Naive thymus-derived CD4-positive, alpha-beta T cell (primary cell): ENCODE measurements at regions not wholly inside any gene's neighbourhood (a gene's known extent, or its start where the extent isn't known, plus 50 kb on each side); places are given as distances from the start of the nearest gene placed in this dataset.

Source experiments
- ATAC-seq: fragments of 150-1000 bp; cut with Tn5 transposase; 2 replicates; pipeline ENCODE4 v1.10.0; 2021; ENCODE audit warnings: mild to moderate bottlenecking, moderate library complexity
- CTCF ChIA-PET: fragments of 350-600 bp; sonication (Branson Sonifier 250); formaldehyde crosslinking; loops from one replicate; lab custom pipeline; 2021; ENCODE audit warnings: antibody characterized with exemption; lab: Charles Lee
- POLR2A ChIA-PET: fragments of 350-600 bp; sonication (Branson Sonifier 250); formaldehyde crosslinking; loops from one replicate; lab custom pipeline; 2021; ENCODE audit warnings: antibody characterized with exemption, inconsistent platforms; lab: Charles Lee
- DNase-seq, 9 donors: peaks; one replicate each; pipeline versions ENCODE4 v3.0.0 to v3.0.0-alpha.2; 2020 to 2022; ENCODE audit warnings: mixed read lengths in 1 of 9
- H3K27ac ChIP-seq: one replicate; pipeline ENCODE4 v1.7.0; 2013; ENCODE audit warnings: mild to moderate bottlenecking, low read depth, low read length, moderate library complexity
- H3K27me3 ChIP-seq, 2 donors: one replicate each; pipeline ENCODE4 v1.7.0; 2013; ENCODE audit warnings: low read length in 2 of 2, mild to moderate bottlenecking in 2 of 2, moderate library complexity in 2 of 2; ENCODE audit not compliant: control insufficient read depth in 2 of 2, insufficient read depth in 2 of 2
- H3K36me3 ChIP-seq, 3 experiments: 1 replicate in 2 of 3; 2 replicates in 1 of 3; pipeline ENCODE4 v1.7.0; 2013; ENCODE audit warnings: low read length in 3 of 3, mild to moderate bottlenecking in 3 of 3, moderate library complexity in 1 of 3; ENCODE audit not compliant: insufficient read depth in 3 of 3, control insufficient read depth in 2 of 3
- H3K4me1 ChIP-seq, 2 donors: one replicate each; pipeline ENCODE4 v1.7.0; 2013; ENCODE audit warnings: low read length in 2 of 2, mild to moderate bottlenecking in 2 of 2, moderate library complexity in 1 of 2; ENCODE audit not compliant: control insufficient read depth in 2 of 2, insufficient read depth in 2 of 2
- H3K4me3 ChIP-seq: 2 replicates; pipeline ENCODE4 v1.7.0; 2013; ENCODE audit warnings: mild to moderate bottlenecking, low read length
- H3K9me3 ChIP-seq, 3 experiments: 1 replicate in 2 of 3; 2 replicates in 1 of 3; pipeline ENCODE4 v1.7.0; 2013; ENCODE audit warnings: low read length in 3 of 3; ENCODE audit not compliant: control insufficient read depth in 2 of 3
- H3K27ac Mint-ChIP-seq, 9 donors: one replicate each; pipeline ENCODE4 v1.8.0; 2020 to 2022; ENCODE audit warnings: mixed read lengths in 9 of 9, mild to moderate bottlenecking in 8 of 9, moderate library complexity in 5 of 9, inconsistent platforms in 2 of 9
- H3K27me3 Mint-ChIP-seq, 5 donors: one replicate each; pipeline ENCODE4 v1.8.0; 2021 to 2022; ENCODE audit warnings: mixed read lengths in 5 of 5, mild to moderate bottlenecking in 1 of 5
- H3K36me3 Mint-ChIP-seq, 5 donors: one replicate each; pipeline ENCODE4 v1.8.0; 2020 to 2022; ENCODE audit warnings: mixed read lengths in 5 of 5, mild to moderate bottlenecking in 3 of 5, inconsistent platforms in 1 of 5
- H3K4me1 Mint-ChIP-seq, 7 donors: one replicate each; pipeline ENCODE4 v1.8.0; 2020 to 2022; ENCODE audit warnings: mixed read lengths in 7 of 7, mild to moderate bottlenecking in 3 of 7, inconsistent platforms in 1 of 7
- H3K4me3 Mint-ChIP-seq, 10 donors: one replicate each; pipeline ENCODE4 v1.8.0; 2020 to 2022; ENCODE audit warnings: mild to moderate bottlenecking in 10 of 10, mixed read lengths in 10 of 10, moderate library complexity in 6 of 10, inconsistent platforms in 2 of 10
- H3K9me3 Mint-ChIP-seq, 11 donors: one replicate each; pipeline ENCODE4 v1.8.0; 2020 to 2022; ENCODE audit warnings: mixed read lengths in 11 of 11, mild to moderate bottlenecking in 4 of 11, inconsistent platforms in 1 of 11, moderate library complexity in 1 of 11
- intact Hi-C, 2 donors: fragments of 100-400 bp; cut with micrococcal nuclease; formaldehyde crosslinking; loops; one replicate each; pipeline ENCODE4 v1.15.1; 2023

GRCh38 chr5:163023846-163024245 lies 413.5 kb upstream of the CCNG1 start:
- peaks cover 0 to 4% (median 0%) of the 10 kb centered on the region in 3 experiments for H3K9me3 ChIP-seq
- no peak overlapping the region for H3K27ac Mint-ChIP-seq
- H3K36me3 Mint-ChIP-seq: no peaks in the 10 kb centered on the region
- H3K27me3 ChIP-seq: no peaks in the 10 kb centered on the region
- no peak for DNase-seq
- peaks cover 0 to 2% (median 0%) of the 10 kb centered on the region in 7 donors for H3K4me1 Mint-ChIP-seq
- ChIA-PET CTCF (no interaction called here), POLR2A (no interaction called here)
- H3K27me3 Mint-ChIP-seq: no peaks in the 10 kb centered on the region
- H3K4me3 Mint-ChIP-seq: no peak overlapping the region
- no peak for ATAC-seq
- peaks cover 0 to 15% (median 5%) of the 10 kb centered on the region in 11 donors for H3K9me3 Mint-ChIP-seq
- H3K4me3 ChIP-seq: no peak overlapping the region
- intact Hi-C loops: no loop called here
- H3K27ac ChIP-seq: no peak overlapping the region
- no peaks in the 10 kb centered on the region for H3K36me3 ChIP-seq
- H3K4me1 ChIP-seq: no peaks in the 10 kb centered on the region

DNA sequence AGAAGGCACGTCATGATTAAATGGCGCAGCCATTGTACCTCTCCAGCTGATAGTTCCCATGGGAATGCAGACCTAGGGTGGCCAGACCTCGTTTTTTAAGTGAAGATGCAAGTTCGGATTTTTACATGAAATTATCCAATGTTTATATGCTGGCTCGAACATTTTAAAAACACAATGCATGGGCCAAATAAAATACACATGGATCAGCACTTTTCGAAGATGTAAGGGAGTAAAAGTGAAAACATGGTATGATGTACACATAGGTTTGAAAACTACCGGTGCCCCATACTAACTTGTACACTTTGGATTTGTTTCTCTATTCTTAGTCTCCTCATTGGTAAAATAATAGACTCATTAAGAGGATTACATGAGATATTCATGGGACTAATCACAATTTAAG lies 412.5 kb upstream of the CCNG1 start:
- ChIA-PET POLR2A (no interaction called here), CTCF (no interaction called here)
- Histone ChIP-seq H3K27ac (no peak overlapping the region), H3K27me3 (no peaks in the 10 kb centered on the region), H3K9me3 (peaks cover 0 to 4% (median 0%) of the 10 kb centered on the region in 3 experiments), H3K4me1 (no peaks in the 10 kb centered on the region), H3K36me3 (no peaks in the 10 kb centered on the region), H3K4me3 (no peak overlapping the region)
- intact Hi-C loops: no loop called here
- H3K9me3 Mint-ChIP-seq: peaks cover 0 to 20% (median 5%) of the 10 kb centered on the region in 11 donors
- H3K4me3 Mint-ChIP-seq: no peak overlapping the region
- DNase-seq: no peak
- H3K27me3 Mint-ChIP-seq: no peaks in the 10 kb centered on the region
- no peaks in the 10 kb centered on the region for H3K36me3 Mint-ChIP-seq
- ATAC-seq: no peak
- peaks cover 0 to 2% (median 0%) of the 10 kb centered on the region in 7 donors for H3K4me1 Mint-ChIP-seq
- H3K27ac Mint-ChIP-seq: no peak overlapping the region

DNA sequence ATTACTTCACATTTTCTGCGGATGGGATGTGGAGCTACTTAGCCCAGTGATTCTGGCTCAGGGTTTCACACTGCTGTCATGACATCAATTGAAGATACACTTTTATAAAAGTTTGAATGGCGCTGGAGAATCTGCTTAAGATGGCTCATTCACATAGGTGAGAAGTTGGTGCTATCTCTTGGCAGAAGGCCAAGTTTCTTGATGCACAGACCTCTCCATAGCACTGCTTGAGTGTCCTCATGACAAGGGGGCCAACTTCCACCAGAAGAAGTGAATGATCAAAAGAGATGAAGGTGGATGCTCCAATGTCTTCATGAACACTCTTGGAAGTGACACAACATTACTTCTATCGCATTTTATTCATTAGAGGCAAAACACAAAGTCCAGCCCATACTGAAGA lies 403.7 kb upstream of the CCNG1 start:
- DNase-seq: no peak
- Histone ChIP-seq H3K36me3 (no peaks in the 10 kb centered on the region), H3K4me3 (no peak overlapping the region), H3K27ac (no peak overlapping the region), H3K27me3 (no peaks in the 10 kb centered on the region), H3K9me3 (no peaks in the 10 kb centered on the region), H3K4me1 (no peaks in the 10 kb centered on the region)
- CTCF ChIA-PET: no interaction called here
- no peak overlapping the region for H3K4me3 Mint-ChIP-seq
- H3K27me3 Mint-ChIP-seq: no peaks in the 10 kb centered on the region
- H3K9me3 Mint-ChIP-seq: peaks cover 6 to 30% (median 9%) of the 10 kb centered on the region in 11 donors
- H3K4me1 Mint-ChIP-seq: no peaks in the 10 kb centered on the region
- no peak overlapping the region for H3K27ac Mint-ChIP-seq
- intact Hi-C loops: no loop called here
- ATAC-seq: no peak
- POLR2A ChIA-PET: no interaction called here
- H3K36me3 Mint-ChIP-seq: peaks cover 0 to 9% (median 0%) of the 10 kb centered on the region in 5 donors

- no peaks in the 10 kb centered on the region for H3K36me3 Mint-ChIP-seq
- H3K9me3 ChIP-seq: peaks cover 0 to 11% (median 0%) of the 10 kb centered on the region in 3 experiments
- POLR2A ChIA-PET: no interaction called here
- peaks cover 3 to 46% (median 12%) of the 10 kb centered on the region in 11 donors for H3K9me3 Mint-ChIP-seq
- no peaks in the 10 kb centered on the region for H3K27me3 Mint-ChIP-seq
- intact Hi-C loops: no loop called here
- no peak overlapping the region for H3K4me3 Mint-ChIP-seq
- H3K27ac Mint-ChIP-seq: no peak overlapping the region
- DNase-seq (no peak), ATAC-seq (no peak)
- H3K27me3 ChIP-seq: no peaks in the 10 kb centered on the region
- no peak overlapping the region for H3K27ac ChIP-seq
- H3K36me3 ChIP-seq: no peaks in the 10 kb centered on the region
- no peaks in the 10 kb centered on the region for H3K4me1 Mint-ChIP-seq
- H3K4me3 ChIP-seq: no peak overlapping the region
- no peaks in the 10 kb centered on the region for H3K4me1 ChIP-seq
- CTCF ChIA-PET: no interaction called here
Measured at GRCh38 chr5:163041254-163041653, 396.1 kb upstream of the CCNG1 start.

- H3K4me3 Mint-ChIP-seq: no peak overlapping the region
- H3K4me3 ChIP-seq: no peak overlapping the region
- peaks cover 8 to 61% (median 35%) of the 10 kb centered on the region in 11 donors for H3K9me3 Mint-ChIP-seq
- H3K27ac Mint-ChIP-seq: no peak overlapping the region
- no peaks in the 10 kb centered on the region for H3K36me3 ChIP-seq
- ChIA-PET CTCF (no interaction called here), POLR2A (no interaction called here)
- no peaks in the 10 kb centered on the region for H3K27me3 Mint-ChIP-seq
- H3K9me3 ChIP-seq: no peaks in the 10 kb centered on the region
- ATAC-seq (no peak), DNase-seq (no peak)
- no peaks in the 10 kb centered on the region for H3K4me1 Mint-ChIP-seq
- H3K27me3 ChIP-seq: no peaks in the 10 kb centered on the region
- no peaks in the 10 kb centered on the region for H3K4me1 ChIP-seq
- no peak overlapping the region for H3K27ac ChIP-seq
- intact Hi-C loops: no loop called here
- peaks cover 0 to 4% (median 0%) of the 10 kb centered on the region in 5 donors for H3K36me3 Mint-ChIP-seq
Measured at GRCh38 chr5:163079618-163080017, 357.8 kb upstream of the CCNG1 start.

DNA sequence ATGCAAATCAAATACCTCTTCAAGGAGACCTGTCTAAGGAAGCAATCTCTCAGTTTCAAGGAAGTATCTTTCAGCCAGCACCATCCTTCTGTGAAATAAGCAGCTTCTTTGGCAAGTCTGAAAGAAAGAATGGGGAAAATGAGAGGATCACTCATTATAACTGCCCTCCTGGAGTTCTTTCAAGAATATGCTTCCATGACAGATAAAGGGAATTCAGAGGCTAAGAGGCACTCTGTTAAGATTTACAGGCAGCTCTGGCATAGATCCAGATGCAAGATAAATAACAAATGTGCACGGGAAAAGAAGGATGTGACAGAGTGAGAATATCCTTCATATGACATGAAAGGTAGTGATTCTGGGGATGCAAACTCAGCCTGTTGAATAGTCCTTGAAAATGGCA lies 348.2 kb upstream of the CCNG1 start:
- DNase-seq (no peak), ATAC-seq (no peak)
- H3K27ac Mint-ChIP-seq: no peak overlapping the region
- H3K4me1 ChIP-seq: no peaks in the 10 kb centered on the region
- H3K4me3 ChIP-seq: no peak overlapping the region
- H3K9me3 Mint-ChIP-seq: peaks cover 0 to 28% (median 3%) of the 10 kb centered on the region in 11 donors
- H3K4me3 Mint-ChIP-seq: no peak overlapping the region
- H3K9me3 ChIP-seq: no peaks in the 10 kb centered on the region
- ChIA-PET POLR2A (no interaction called here), CTCF (interaction anchor here (1.0 kb wide), 1 partner anchor 16 kb away, joined by 3 read pairs; no protein-coding TSS in a partner anchor)
- H3K27ac ChIP-seq: no peak overlapping the region
- no peaks in the 10 kb centered on the region for H3K27me3 ChIP-seq
- no peaks in the 10 kb centered on the region for H3K27me3 Mint-ChIP-seq
- H3K36me3 Mint-ChIP-seq: no peaks in the 10 kb centered on the region
- H3K4me1 Mint-ChIP-seq: no peaks in the 10 kb centered on the region
- no peaks in the 10 kb centered on the region for H3K36me3 ChIP-seq
- intact Hi-C loops: no loop called here

DNA sequence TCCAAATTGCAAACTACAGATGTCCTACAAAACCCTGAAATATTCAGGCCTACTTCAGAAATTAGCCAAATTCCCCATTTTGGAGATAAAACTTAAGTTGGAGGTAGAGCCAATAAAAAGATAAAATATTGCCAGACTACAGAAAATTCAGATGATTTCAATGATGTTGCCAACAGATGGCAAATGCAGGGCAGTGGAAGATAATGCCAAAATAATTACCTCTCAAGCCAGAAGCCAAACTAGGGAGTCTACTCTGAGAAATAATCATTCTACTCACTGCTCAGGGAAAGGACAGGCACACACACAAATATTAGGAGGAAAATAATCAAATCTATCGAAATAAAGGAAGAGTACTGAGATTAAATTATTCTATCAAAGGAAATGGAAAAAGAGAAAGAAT lies 347.5 kb upstream of the CCNG1 start:
- H3K27ac Mint-ChIP-seq: no peak overlapping the region
- Histone ChIP-seq H3K36me3 (no peaks in the 10 kb centered on the region), H3K9me3 (no peaks in the 10 kb centered on the region), H3K27ac (no peak overlapping the region), H3K4me1 (no peaks in the 10 kb centered on the region), H3K4me3 (no peak overlapping the region), H3K27me3 (no peaks in the 10 kb centered on the region)
- H3K9me3 Mint-ChIP-seq: peaks cover 0 to 28% (median 3%) of the 10 kb centered on the region in 11 donors
- no peak overlapping the region for H3K4me3 Mint-ChIP-seq
- intact Hi-C loops: no loop called here
- ChIA-PET POLR2A (no interaction called here), CTCF (no interaction called here)
- DNase-seq (no peak), ATAC-seq (no peak)
- no peaks in the 10 kb centered on the region for H3K27me3 Mint-ChIP-seq
- no peaks in the 10 kb centered on the region for H3K4me1 Mint-ChIP-seq
- no peaks in the 10 kb centered on the region for H3K36me3 Mint-ChIP-seq
